ENCODE measurements at regions not wholly inside any gene's neighbourhood (a gene's known extent, or its start where the extent isn't known, plus 50 kb on each side); places are given as distances from the start of the nearest gene placed in this dataset.

- H3K79me2 ChIP-seq (replicated peaks; ENCODE audit: insufficient read depth, low read length) = no peaks in the 10 kb centered on the region
- no peak overlapping the region for H3K9ac ChIP-seq (ENCODE audit: low read length)
- H3F3A ChIP-seq (ENCODE audit: insufficient read depth, low read length, poor library complexity, severe bottlenecking) = peaks cover 3% of the 10 kb centered on the region
- no peaks in the 10 kb centered on the region for H3K9me2 ChIP-seq (ENCODE audit: insufficient read depth, low read length)
- H3K36me3 ChIP-seq (ENCODE audit: insufficient read depth, low read length) = no peaks in the 10 kb centered on the region
- H3K4me3 ChIP-seq (ENCODE audit: low read length) = no peak overlapping the region
- H3K27ac ChIP-seq (ENCODE audit: low read length) = no peak overlapping the region
- no peaks in the 10 kb centered on the region for H3K9me3 ChIP-seq (ENCODE audit: low read length)
- no peak overlapping the region for H2AFZ ChIP-seq (ENCODE audit: low read depth, low read length)
- TF ChIP-seq RAD21 (conservative IDR thresholded peaks at IDR 0.05) = no peak
- TF ChIP-seq EZH2 (IDR thresholded peaks at IDR 0.05; ENCODE audit: borderline replicate concordance, insufficient read depth, low read length, poor library complexity, severe bottlenecking) = no peak
- TF ChIP-seq POLR2AphosphoS5 (IDR thresholded peaks at IDR 0.05) = no peak
- no peak for TF ChIP-seq CTCF (IDR thresholded peaks at IDR 0.05; ENCODE audit: poor library complexity, severe bottlenecking)
- TF ChIP-seq SMC3 (conservative IDR thresholded peaks at IDR 0.05; ENCODE audit: poor library complexity) = no peak
- TF ChIP-seq MXI1 (conservative IDR thresholded peaks at IDR 0.05; ENCODE audit: poor library complexity, severe bottlenecking) = no peak
- TF ChIP-seq TAF1 (IDR thresholded peaks at IDR 0.05; ENCODE audit: low read depth) = no peak
- TF ChIP-seq EP300 (conservative IDR thresholded peaks at IDR 0.05; ENCODE audit: poor library complexity, severe bottlenecking) = no peak
- TF ChIP-seq, protein P1, sequence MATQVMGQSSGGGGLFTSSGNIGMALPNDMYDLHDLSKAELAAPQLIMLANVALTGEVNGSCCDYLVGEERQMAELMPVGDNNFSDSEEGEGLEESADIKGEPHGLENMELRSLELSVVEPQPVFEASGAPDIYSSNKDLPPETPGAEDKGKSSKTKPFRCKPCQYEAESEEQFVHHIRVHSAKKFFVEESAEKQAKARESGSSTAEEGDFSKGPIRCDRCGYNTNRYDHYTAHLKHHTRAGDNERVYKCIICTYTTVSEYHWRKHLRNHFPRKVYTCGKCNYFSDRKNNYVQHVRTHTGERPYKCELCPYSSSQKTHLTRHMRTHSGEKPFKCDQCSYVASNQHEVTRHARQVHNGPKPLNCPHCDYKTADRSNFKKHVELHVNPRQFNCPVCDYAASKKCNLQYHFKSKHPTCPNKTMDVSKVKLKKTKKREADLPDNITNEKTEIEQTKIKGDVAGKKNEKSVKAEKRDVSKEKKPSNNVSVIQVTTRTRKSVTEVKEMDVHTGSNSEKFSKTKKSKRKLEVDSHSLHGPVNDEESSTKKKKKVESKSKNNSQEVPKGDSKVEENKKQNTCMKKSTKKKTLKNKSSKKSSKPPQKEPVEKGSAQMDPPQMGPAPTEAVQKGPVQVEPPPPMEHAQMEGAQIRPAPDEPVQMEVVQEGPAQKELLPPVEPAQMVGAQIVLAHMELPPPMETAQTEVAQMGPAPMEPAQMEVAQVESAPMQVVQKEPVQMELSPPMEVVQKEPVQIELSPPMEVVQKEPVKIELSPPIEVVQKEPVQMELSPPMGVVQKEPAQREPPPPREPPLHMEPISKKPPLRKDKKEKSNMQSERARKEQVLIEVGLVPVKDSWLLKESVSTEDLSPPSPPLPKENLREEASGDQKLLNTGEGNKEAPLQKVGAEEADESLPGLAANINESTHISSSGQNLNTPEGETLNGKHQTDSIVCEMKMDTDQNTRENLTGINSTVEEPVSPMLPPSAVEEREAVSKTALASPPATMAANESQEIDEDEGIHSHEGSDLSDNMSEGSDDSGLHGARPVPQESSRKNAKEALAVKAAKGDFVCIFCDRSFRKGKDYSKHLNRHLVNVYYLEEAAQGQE (IDR thresholded peaks at IDR 0.05; ENCODE audit: borderline replicate concordance) = no peak
- no peaks in the 10 kb centered on the region for H3K27me3 ChIP-seq (ENCODE audit: insufficient read depth, low read depth, low read length)
- no peak overlapping the region for H3K4me2 ChIP-seq (ENCODE audit: low read length)
- no peaks in the 10 kb centered on the region for H4K20me1 ChIP-seq (ENCODE audit: insufficient read depth)
These were observed 146.9 kb upstream of the SDK2 start for GRCh38 chr17:73791121-73791520.

- H3K4me3 ChIP-seq (ENCODE audit: low read length) = no peak overlapping the region
- no peak overlapping the region for H2AFZ ChIP-seq (ENCODE audit: low read depth, low read length)
- no peaks in the 10 kb centered on the region for H3K36me3 ChIP-seq (ENCODE audit: insufficient read depth, low read length)
- H3K9me3 ChIP-seq (ENCODE audit: low read length) = no peaks in the 10 kb centered on the region
- H3K9ac ChIP-seq (ENCODE audit: low read length) = no peak overlapping the region
- H4K20me1 ChIP-seq (ENCODE audit: insufficient read depth) = no peaks in the 10 kb centered on the region
- H3K79me2 ChIP-seq (replicated peaks; ENCODE audit: insufficient read depth, low read length) = no peaks in the 10 kb centered on the region
- H3F3A ChIP-seq (ENCODE audit: insufficient read depth, low read length, poor library complexity, severe bottlenecking) = peaks cover 3% of the 10 kb centered on the region
- no peak overlapping the region for H3K4me2 ChIP-seq (ENCODE audit: low read length)
- H3K9me2 ChIP-seq (ENCODE audit: insufficient read depth, low read length) = no peaks in the 10 kb centered on the region
- TF ChIP-seq EP300 (conservative IDR thresholded peaks at IDR 0.05; ENCODE audit: poor library complexity, severe bottlenecking) (no peak), SMC3 (conservative IDR thresholded peaks at IDR 0.05; ENCODE audit: poor library complexity) (no peak), RAD21 (conservative IDR thresholded peaks at IDR 0.05) (no peak), MXI1 (conservative IDR thresholded peaks at IDR 0.05; ENCODE audit: poor library complexity, severe bottlenecking) (no peak), EZH2 (IDR thresholded peaks at IDR 0.05; ENCODE audit: borderline replicate concordance, insufficient read depth, low read length, poor library complexity, severe bottlenecking) (no peak)
- TF ChIP-seq, protein P1 (IDR thresholded peaks at IDR 0.05; ENCODE audit: borderline replicate concordance) = no peak
- no peak overlapping the region for H3K27ac ChIP-seq (ENCODE audit: low read length)
- H3K27me3 ChIP-seq (ENCODE audit: insufficient read depth, low read depth, low read length) = no peaks in the 10 kb centered on the region
These were observed 147.4 kb upstream of the SDK2 start for GRCh38 chr17:73791631-73792030.

Measured in neural cell (in vitro differentiated cells).